DOHH2 (cell line): ENCODE measurements at regions not wholly inside any gene's neighbourhood (a gene's known extent, or its start where the extent isn't known, plus 50 kb on each side); places are given as distances from the start of the nearest gene placed in this dataset.

Experiments used
- H3F3A ChIP-seq: fragments of 200-600 bp; sonication (generic), shearing (Covaris generic); 2 replicates; pipeline ENCODE4 v1.6.0; 2016; ENCODE audit warnings: antibody characterized with exemption, mild to moderate bottlenecking; ENCODE audit not compliant: control insufficient read depth, insufficient read depth
- H3K27ac ChIP-seq: fragments of 200-600 bp; sonication (generic); 2 replicates; pipeline ENCODE4 v1.5.1; 2014; ENCODE audit warnings: low read depth, mild to moderate bottlenecking, low read length, moderate library complexity
- H3K27me3 ChIP-seq: fragments of 200-600 bp; sonication (generic); 2 replicates; pipeline ENCODE4 v1.6.1; 2014; ENCODE audit warnings: mild to moderate bottlenecking, low read length, mixed read lengths; ENCODE audit not compliant: control insufficient read depth
- H3K36me3 ChIP-seq: fragments of 200-600 bp; sonication (generic); 2 replicates; pipeline ENCODE4 v1.6.1; 2014; ENCODE audit warnings: mild to moderate bottlenecking, low read length, moderate library complexity, mixed read lengths; ENCODE audit not compliant: control insufficient read depth
- H3K4me1 ChIP-seq: fragments of 200-600 bp; sonication (generic); 2 replicates; pipeline ENCODE4 v1.6.1; 2014; ENCODE audit warnings: mild to moderate bottlenecking, low read length, mixed read lengths; ENCODE audit not compliant: control insufficient read depth
- H3K4me2 ChIP-seq: fragments of 200-600 bp; sonication (generic); 2 replicates; pipeline ENCODE4 v1.6.0; 2014; ENCODE audit warnings: mild to moderate bottlenecking, low read length, moderate library complexity
- H3K4me3 ChIP-seq: fragments of 200-600 bp; sonication (generic); 2 replicates; pipeline ENCODE4 v1.5.1; 2014; ENCODE audit warnings: mild to moderate bottlenecking, low read length, mixed read lengths
- H3K79me2 ChIP-seq: fragments of 200-600 bp; sonication (generic); 2 replicates; pipeline ENCODE4 v1.6.1; 2014; ENCODE audit warnings: mild to moderate bottlenecking, low read length, mixed read lengths; ENCODE audit not compliant: control insufficient read depth
- H3K9me2 ChIP-seq: fragments of 200-600 bp; sonication (generic); replicated peaks from 2 replicates; pipeline ENCODE4 v1.6.1; 2014; ENCODE audit warnings: mild to moderate bottlenecking, low read length, mixed read lengths; ENCODE audit not compliant: control insufficient read depth
- H3K9me3 ChIP-seq: fragments of 200-600 bp; sonication (generic); 2 replicates; pipeline ENCODE4 v1.6.1; 2014; ENCODE audit warnings: antibody characterized with exemption, low read length, mixed read lengths; ENCODE audit not compliant: control insufficient read depth, insufficient read depth
- H4K20me1 ChIP-seq: fragments of 200-600 bp; sonication (generic); 2 replicates; pipeline ENCODE4 v1.6.0; 2014; ENCODE audit warnings: low read depth, mild to moderate bottlenecking, antibody characterized with exemption, low read length, moderate library complexity; ENCODE audit not compliant: control insufficient read depth, insufficient read depth
- EZH2phosphoT487 ChIP-seq: fragments of 200-600 bp; sonication (generic); IDR thresholded peaks from 2 replicates; pipeline ENCODE4 v1.6.1; 2017; ENCODE audit warnings: borderline replicate concordance, mild to moderate bottlenecking, antibody characterized with exemption, low read length, moderate library complexity, mixed read lengths
- TF ChIP-seq, protein P1 (sequence below): fragments of 200-600 bp; sonication (generic); IDR thresholded peaks from one replicate; pipeline ENCODE4 v1.5.1; 2014; ENCODE audit warnings: antibody characterized with exemption, mild to moderate bottlenecking, low read depth, low read length; ENCODE audit not compliant: poor library complexity, severe bottlenecking

- Histone ChIP-seq H3K4me3 (no peak overlapping the region), H3K36me3 (no peaks in the 10 kb centered on the region), H3K9me3 (0 out of 2 replicates have a peak, but pooled peaks cover 2% of the 10 kb centered on the region), H4K20me1 (no peaks in the 10 kb centered on the region), H3K4me2 (no peak overlapping the region), H3K27ac (no peak overlapping the region), H3K27me3 (no peaks in the 10 kb centered on the region), H3K79me2 (no peaks in the 10 kb centered on the region), H3K4me1 (no peaks in the 10 kb centered on the region), H3F3A (no peaks in the 10 kb centered on the region), H3K9me2 (no peaks in the 10 kb centered on the region)
- TF ChIP-seq EZH2phosphoT487 = no peak
- TF ChIP-seq, protein P1, sequence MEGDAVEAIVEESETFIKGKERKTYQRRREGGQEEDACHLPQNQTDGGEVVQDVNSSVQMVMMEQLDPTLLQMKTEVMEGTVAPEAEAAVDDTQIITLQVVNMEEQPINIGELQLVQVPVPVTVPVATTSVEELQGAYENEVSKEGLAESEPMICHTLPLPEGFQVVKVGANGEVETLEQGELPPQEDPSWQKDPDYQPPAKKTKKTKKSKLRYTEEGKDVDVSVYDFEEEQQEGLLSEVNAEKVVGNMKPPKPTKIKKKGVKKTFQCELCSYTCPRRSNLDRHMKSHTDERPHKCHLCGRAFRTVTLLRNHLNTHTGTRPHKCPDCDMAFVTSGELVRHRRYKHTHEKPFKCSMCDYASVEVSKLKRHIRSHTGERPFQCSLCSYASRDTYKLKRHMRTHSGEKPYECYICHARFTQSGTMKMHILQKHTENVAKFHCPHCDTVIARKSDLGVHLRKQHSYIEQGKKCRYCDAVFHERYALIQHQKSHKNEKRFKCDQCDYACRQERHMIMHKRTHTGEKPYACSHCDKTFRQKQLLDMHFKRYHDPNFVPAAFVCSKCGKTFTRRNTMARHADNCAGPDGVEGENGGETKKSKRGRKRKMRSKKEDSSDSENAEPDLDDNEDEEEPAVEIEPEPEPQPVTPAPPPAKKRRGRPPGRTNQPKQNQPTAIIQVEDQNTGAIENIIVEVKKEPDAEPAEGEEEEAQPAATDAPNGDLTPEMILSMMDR = no peak
Observed at GRCh38 chr4:13246107-13246506, 238.0 kb downstream of the RAB28 start.

DNA sequence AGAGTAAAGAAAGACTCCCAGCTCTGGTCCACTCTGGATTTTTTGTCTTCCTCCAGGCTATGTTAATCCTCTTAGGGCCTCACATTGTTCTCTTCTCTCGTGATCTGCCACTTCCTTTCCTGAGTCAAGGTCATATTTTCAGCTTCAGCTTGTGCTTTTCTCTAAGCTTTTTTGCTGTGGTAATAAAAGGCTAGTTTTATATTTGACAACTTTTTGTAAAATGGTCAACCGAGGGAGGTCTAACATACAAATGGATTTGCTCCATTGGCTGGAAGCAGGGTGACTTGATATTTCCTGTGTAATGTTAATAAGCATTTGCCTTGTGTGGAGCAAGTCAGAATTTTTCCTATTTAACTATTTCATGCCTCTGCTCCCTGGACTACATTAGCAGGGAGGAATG, 239.7 kb downstream of the RAB28 start:
- Histone ChIP-seq H3K4me3 (no peak overlapping the region), H3K79me2 (no peaks in the 10 kb centered on the region), H3F3A (no peaks in the 10 kb centered on the region), H4K20me1 (no peaks in the 10 kb centered on the region), H3K9me2 (no peaks in the 10 kb centered on the region), H3K4me2 (no peak overlapping the region), H3K27me3 (no peaks in the 10 kb centered on the region), H3K27ac (no peak overlapping the region), H3K9me3 (0 out of 2 replicates have a peak, but pooled peaks cover 2% of the 10 kb centered on the region), H3K4me1 (no peaks in the 10 kb centered on the region), H3K36me3 (no peaks in the 10 kb centered on the region)
- no peak for TF ChIP-seq EZH2phosphoT487
- TF ChIP-seq, protein P1 = no peak

DNA sequence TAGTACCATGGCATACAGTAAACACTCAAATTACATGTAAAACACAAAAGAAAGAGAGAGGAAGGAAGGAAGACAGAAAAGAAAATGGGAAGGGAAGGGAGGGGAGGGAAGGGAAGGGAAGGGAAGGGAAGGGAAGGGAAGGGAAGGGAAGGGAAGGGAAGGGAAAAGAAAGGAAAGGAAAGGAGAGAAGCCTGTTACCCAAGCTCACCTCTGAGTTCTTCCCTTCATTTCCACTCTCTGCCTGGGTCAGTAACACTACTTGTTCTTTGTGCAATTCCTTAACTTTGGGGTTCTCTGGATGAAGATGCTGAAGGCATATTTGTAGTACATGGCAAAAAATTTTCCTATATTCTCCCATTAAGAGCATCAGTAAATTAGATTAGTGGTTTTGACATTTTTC, 241.0 kb downstream of the RAB28 start:
- no peaks in the 10 kb centered on the region for H3K27me3 ChIP-seq
- H3K9me3 ChIP-seq = 0 out of 2 replicates have a peak, but pooled peaks cover 2% of the 10 kb centered on the region
- no peak overlapping the region for H3K27ac ChIP-seq
- no peaks in the 10 kb centered on the region for H3F3A ChIP-seq
- H3K9me2 ChIP-seq = no peaks in the 10 kb centered on the region
- H3K79me2 ChIP-seq = no peaks in the 10 kb centered on the region
- no peak for TF ChIP-seq EZH2phosphoT487
- TF ChIP-seq, protein P1 = no peak
- no peak overlapping the region for H3K4me3 ChIP-seq
- no peaks in the 10 kb centered on the region for H3K4me1 ChIP-seq
- H4K20me1 ChIP-seq = no peaks in the 10 kb centered on the region
- H3K36me3 ChIP-seq = no peaks in the 10 kb centered on the region
- H3K4me2 ChIP-seq = no peak overlapping the region

DNA sequence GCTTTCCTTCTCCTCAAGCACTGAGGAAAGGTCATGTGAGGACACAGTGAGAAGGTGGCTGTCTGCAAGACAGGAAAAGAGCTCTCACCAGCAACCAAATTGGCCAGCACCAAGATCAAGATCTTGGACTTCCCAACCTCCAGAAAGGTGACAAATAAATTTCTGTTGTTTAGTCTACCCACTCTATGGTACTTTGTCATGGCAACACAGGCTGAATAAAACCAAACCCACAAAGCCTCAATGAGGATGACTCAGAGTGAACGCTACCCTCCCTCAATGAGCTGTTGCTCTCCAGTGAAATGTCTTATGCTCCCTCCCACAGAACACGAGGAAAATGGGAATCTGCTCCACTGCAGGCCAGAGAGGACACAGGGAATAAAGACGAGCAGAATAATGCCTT, 244.1 kb downstream of the RAB28 start:
- no peak overlapping the region for H3K4me3 ChIP-seq
- TF ChIP-seq EZH2phosphoT487 = no peak
- TF ChIP-seq, protein P1 = no peak
- no peaks in the 10 kb centered on the region for H3K36me3 ChIP-seq
- no peak overlapping the region for H3K4me2 ChIP-seq
- no peaks in the 10 kb centered on the region for H3F3A ChIP-seq
- H3K79me2 ChIP-seq = no peaks in the 10 kb centered on the region
- H3K9me3 ChIP-seq = no peaks in the 10 kb centered on the region
- H4K20me1 ChIP-seq = no peaks in the 10 kb centered on the region
- H3K27ac ChIP-seq = no peak overlapping the region
- no peaks in the 10 kb centered on the region for H3K4me1 ChIP-seq
- no peaks in the 10 kb centered on the region for H3K27me3 ChIP-seq
- H3K9me2 ChIP-seq = no peaks in the 10 kb centered on the region
